Tongue (tissue), 1 donor: ENCODE measurements at regions not wholly inside any gene's neighbourhood (a gene's known extent, or its start where the extent isn't known, plus 50 kb on each side); places are given as distances from the start of the nearest gene placed in this dataset.

Experiments
- DNase-seq: peaks from one replicate; pipeline ENCODE4 v3.0.0-alpha.2; 2015

GRCh38 chrX:7270933-7271332 is 123.0 kb upstream of the PUDP start:
- no peak for DNase-seq

DNA sequence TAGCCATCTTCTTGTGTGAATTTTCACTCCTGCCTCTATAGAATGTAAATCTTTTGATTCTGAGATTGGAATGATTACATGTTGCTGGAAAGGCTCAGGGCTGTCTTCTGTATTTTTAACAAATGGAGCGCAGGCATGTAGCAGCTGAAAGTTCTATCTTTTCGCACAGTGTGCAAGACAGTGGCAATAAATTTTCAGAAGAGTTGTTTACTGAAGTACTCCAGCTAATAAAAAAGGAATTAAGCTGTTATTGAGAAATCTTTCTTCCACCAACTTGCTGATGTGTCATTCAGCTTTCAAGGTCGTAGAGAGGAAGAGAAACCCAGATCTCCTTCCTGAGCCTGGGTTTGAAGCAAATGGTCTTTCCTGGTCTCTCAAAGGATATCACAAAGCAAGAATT is 122.0 kb upstream of the PUDP start:
- DNase-seq: no peak

DNA sequence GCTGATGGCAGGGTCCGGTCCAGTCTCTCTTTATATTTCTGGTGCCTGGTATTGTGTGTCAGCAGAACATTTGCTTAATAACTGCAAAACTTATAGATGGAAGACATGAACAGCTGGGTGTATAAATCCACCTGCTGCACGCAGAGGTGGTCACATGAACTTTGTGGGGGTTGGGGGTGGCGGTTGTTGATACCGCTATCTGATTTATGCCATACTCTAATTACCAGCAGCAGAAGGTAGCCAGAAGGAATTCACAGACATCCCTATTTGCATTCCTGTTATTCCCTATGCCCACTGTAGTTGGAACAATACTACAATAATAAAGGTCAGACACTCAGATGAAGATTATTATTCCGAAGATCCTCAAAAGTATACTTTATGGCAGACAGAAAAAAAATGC is 121.6 kb upstream of the PUDP start:
- no peak for DNase-seq

DNA sequence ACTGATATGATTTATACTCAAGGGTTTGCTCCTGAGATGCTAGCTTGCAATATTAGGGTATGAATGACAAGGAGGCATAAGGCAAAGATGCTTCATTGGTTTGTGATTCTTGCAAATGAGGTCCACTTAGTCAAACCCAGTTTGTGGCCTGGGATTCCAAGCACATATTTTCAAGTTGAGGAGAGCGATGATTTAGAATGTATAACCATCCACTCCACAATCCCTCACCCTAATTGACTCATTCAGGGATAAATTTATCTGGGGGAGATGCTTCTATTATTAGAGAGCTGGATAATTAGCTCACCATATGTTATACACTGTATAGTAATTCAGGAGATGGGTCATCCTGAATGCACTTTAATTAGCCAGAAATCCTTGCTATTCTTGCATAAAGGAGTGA is 118.3 kb upstream of the PUDP start:
- no peak for DNase-seq

DNA sequence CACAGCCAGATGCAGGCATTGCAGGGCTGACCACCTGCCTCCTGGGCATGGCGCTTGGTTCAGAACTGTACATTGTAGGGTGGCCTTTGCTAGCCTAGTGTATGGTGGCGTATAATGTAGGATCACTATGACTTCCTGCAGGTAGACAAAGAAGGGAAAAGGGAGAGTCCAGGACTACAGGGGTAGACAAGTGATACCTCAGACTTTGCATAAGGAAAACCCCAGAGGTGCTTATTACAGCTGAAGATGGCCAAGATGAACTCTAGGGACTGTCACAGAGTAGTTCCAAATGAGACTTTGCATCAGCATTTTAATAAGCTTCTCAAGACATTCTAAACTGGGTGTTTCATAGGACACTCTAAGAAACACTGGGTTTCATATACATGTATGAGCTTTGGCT is 116.4 kb upstream of the PUDP start:
- no peak for DNase-seq

GRCh38 chrX:7263961-7264360 is 116.0 kb upstream of the PUDP start:
- DNase-seq: no peak

DNA sequence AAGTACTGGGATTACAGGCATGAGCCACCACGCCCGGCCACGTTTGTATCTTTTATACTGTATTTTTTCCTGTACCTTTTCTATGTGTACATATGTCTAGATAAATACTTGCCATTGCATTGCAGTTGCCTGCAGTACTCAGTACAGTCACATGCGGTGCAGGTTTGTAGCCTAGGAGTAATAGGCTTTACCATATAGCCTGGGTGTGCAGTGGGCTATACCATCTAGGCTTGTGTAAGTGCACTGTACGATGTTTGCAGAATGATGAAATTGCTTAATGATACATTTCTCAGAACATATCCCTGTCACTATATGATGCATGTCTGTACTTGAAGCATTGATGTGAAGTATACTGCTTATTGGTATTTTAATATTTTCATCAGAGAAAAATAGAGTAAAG is 115.4 kb upstream of the PUDP start:
- DNase-seq: no peak

- DNase-seq: peak; percentile 26
These were observed 114.6 kb upstream of the PUDP start for GRCh38 chrX:7262551-7262950.

GRCh38 chrX:7261672-7262332 is 113.8 kb upstream of the PUDP start:
- no peak for DNase-seq

GRCh38 chrX:7254144-7254543 is 106.2 kb upstream of the PUDP start:
- DNase-seq: no peak

DNA sequence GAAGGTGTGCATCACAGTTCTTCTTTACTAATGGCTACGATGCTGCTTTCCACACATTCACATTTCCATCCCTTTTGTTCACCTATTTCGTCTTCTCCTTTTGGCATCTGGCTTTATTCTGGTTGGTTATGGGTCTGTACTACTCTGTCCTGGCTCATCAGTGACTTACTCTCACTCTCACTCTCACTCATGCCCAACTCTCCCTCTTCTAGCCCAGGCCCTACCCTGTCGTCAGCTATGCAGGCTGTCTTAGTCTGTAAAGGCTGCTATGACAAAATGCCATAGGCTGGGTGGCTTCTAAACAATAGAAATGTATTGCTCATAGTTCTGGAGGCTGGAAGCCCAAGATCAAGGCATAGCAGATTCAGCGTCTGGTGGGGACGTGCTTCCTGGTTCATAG is 105.6 kb upstream of the PUDP start:
- DNase-seq: no peak

- DNase-seq: peak; percentile 17
These were observed 104.2 kb upstream of the PUDP start for GRCh38 chrX:7252013-7252610.

DNA sequence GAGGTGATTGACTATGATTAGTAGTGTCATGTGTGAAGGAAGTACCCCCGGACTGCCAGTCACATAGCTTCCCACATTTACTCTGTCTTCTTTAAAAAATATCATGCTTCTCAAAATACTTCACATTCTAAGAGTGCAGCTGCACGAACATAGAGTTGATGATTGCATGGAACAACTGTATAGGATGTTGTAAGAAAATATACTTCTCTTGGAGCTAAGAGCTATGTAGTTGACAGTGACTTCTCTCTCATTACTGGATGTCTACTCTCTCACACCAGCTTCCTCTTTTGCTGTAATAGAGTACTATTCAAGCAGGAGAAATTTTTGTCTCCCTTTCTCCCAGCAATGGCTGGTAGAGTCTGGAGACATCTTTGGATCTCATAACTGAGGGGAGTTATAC is 99.4 kb upstream of the PUDP start:
- DNase-seq: no peak

- no peak for DNase-seq
These were observed 96.5 kb upstream of the PUDP start for GRCh38 chrX:7244405-7244804.

- no peak for DNase-seq
These were observed 94.7 kb upstream of the PUDP start for GRCh38 chrX:7242613-7243012.

DNA sequence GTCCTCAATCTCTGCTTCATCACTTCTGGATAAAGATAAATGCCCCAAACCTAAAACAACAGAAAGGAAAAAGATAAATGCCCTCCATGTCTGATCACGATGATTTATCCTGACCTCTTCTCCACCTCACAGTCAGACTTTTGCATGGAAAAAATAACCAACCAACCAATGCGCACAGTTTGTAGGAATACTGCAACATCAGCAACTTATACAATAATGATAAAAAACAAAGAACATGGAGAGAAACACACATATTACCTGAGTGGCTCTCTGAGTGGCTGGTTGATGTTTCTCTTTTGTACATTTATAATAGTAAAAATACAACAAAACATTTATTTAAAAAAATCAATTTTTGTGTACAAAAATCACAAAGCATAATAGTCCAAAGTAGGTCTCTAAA is 93.0 kb upstream of the PUDP start:
- no peak for DNase-seq

DNA sequence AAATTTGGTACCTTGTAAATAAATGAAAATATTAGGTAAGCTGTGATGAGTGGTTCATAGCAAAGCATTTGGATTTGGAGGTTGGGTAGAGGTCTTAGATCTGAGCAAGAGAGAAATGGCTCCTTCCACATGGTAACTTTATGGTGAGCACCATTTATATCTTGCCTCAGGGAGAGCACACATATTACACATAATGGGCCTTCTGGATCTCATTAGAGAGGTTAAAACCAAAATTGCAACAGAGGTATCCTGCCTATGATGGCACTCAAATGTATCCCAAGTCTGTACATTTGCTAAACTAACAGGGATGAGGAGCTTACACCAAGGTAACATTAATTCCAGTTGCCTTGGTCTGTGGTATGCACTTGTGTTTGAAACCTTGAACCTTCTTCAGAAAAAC is 87.1 kb upstream of the PUDP start:
- DNase-seq: no peak

DNA sequence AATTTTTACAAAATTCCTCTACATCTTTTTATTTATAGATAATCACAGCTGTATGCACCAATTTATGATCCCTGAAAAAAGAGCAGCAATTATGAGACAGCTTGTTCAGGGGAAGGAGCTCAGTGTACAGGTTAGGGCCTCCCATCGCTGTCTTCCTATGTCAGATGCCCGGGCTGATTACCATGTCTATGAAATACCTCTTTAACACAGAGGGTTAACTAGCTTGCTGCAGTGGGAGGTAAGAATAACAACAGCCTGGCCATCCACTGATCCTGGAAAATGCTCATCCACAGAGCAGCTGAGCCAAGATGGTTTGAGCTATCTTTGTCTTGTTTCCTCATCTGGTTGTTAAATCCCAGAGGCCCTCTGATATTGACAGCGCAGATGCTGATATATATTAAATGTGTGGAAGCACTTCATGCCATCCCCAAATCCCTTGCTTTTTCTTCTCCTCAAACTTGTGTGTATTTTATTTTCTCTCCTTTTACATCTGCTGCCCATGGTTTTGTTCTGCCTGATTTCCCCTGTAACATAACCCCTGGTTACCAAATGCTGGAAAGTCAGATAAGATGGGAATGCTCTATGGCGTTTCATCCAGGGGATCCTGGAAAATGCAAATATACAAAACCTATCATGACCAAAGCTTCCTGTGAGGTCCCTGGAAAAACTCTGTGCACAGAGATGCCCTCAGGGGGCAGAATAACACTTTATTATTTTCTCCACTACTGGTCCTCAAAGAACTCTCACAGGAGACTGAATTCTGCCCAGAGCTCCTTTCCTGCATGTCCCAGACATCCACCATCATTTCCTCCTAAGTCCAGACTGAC is 85.8 kb upstream of the PUDP start:
- peak; percentile 40 for DNase-seq

- DNase-seq: no peak
These were observed 80.3 kb upstream of the PUDP start for GRCh38 chrX:7228226-7228625.

GRCh38 chrX:7225338-7225737 is 77.4 kb upstream of the PUDP start:
- no peak for DNase-seq

DNA sequence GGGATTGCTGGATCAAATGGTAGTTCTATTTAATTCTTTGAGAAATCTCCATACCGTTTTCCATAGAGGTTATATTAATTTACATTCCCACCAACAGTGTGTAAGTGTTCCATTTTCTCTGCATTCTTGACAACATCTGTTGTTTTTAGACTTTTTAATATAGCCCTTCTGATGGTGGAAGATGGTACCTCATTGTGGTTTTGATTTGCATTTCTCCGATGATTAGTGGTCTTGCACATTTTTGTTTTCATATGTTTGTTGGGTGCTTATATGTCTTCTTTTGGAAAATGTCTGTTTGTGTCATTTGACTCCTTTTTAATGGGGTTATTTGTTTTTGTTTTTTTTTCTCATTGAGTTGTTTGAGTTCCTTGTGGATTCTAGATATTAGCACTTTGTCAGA is 75.3 kb upstream of the PUDP start:
- no peak for DNase-seq

DNA sequence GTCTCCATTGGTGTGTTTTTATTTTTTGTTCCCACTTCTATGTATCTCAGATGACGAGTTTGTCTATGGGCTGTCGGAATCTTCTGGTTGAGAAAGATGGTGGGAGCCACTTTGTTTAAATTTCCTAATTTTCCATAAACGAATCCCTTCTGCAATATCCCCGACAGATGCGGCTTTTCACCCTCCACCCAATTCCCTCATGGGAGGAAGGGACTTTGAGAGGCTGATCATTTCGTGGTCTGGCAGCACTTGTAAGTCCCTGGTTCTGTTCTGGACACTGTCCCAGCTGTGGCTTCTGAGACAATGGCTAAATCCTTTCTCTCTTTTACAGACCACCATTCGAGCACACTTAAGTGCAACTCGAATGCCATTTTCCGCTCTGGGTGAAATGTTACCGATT is 72.2 kb upstream of the PUDP start:
- DNase-seq: no peak

DNA sequence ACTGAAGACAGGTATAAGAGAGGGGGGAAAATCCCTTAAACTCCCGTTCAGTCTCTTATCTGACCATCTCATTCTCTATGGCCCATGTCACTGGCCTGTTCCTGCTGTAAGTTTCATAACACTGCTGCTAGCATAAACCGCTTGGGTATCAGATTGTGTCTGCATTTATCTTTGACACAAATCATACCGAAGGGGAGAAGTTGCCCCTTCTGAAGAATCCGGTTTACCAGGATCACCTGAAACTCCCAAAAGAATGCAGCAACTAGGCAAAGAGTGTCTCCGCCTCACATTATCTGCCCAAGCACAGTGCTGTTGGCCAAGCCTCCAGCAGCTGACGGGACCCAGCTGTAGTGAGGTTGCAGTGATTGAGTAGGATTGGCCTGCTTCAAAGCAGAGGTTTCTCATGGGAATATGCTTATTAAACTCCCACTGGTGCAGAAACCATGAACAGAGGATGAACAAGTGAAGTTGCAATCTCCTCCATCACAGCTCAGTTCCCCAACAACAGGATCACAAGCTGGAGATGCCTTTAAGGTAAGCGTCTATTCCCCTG is 71.3 kb upstream of the PUDP start:
- DNase-seq: no peak
